Fibroblast of pulmonary artery (primary cell): ENCODE measurements at regions not wholly inside any gene's neighbourhood (a gene's known extent, or its start where the extent isn't known, plus 50 kb on each side); places are given as distances from the start of the nearest gene placed in this dataset.

Experiments
- DNase-seq: peaks from one replicate; pipeline ENCODE4 v3.0.0-alpha.2; 2010; ENCODE audit warnings: low read depth
- H3K4me3 ChIP-seq: replicated peaks from 2 replicates; pipeline ENCODE4 v1.5.1; 2011; ENCODE audit warnings: low read depth, mild to moderate bottlenecking, control low read depth, low read length, moderate library complexity
- TF ChIP-seq, protein P1 (sequence below): IDR thresholded peaks from 2 replicates; pipeline ENCODE4 v1.5.1; 2011; ENCODE audit warnings: mild to moderate bottlenecking, control low read depth, low read length, inconsistent platforms; ENCODE audit errors: missing control alignments

DNA sequence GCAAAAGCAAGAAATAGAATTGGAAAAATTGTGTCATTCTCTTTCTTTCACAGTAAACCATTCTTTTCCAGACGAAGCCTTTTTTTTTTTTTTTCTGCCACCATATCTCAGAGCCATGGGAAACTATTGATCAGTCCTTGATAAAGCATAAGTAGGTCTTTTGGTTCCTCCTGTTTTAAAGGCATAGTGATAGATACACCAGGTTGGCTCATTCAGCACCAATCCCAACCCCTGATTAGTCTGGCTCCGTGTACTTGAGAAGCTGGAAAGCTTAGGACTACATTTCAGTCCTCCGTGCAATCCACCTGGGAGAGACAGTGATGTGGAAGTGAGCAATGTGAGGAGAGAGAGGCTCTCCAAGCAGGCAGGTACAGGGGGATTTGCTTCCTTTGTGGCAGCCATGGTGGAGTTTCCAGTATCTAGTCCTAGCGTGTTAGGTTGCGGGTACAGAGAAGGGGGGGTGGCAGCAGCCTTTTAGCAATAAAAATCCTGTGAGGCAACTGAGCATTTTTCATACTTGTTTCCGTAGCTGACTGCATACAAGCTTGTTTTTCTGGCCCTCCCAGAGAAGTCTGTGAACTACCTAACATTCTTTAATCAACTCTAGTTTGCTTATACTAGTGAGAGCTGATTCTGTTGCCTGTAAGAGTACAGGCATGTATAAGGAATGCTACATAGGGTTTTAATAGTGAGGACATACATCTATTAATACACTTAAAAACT is 127.4 kb upstream of the CTTNBP2 start:
- TF ChIP-seq, protein P1, sequence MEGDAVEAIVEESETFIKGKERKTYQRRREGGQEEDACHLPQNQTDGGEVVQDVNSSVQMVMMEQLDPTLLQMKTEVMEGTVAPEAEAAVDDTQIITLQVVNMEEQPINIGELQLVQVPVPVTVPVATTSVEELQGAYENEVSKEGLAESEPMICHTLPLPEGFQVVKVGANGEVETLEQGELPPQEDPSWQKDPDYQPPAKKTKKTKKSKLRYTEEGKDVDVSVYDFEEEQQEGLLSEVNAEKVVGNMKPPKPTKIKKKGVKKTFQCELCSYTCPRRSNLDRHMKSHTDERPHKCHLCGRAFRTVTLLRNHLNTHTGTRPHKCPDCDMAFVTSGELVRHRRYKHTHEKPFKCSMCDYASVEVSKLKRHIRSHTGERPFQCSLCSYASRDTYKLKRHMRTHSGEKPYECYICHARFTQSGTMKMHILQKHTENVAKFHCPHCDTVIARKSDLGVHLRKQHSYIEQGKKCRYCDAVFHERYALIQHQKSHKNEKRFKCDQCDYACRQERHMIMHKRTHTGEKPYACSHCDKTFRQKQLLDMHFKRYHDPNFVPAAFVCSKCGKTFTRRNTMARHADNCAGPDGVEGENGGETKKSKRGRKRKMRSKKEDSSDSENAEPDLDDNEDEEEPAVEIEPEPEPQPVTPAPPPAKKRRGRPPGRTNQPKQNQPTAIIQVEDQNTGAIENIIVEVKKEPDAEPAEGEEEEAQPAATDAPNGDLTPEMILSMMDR = no peak
- no peak overlapping the region for H3K4me3 ChIP-seq
- DNase-seq = no peak

DNA sequence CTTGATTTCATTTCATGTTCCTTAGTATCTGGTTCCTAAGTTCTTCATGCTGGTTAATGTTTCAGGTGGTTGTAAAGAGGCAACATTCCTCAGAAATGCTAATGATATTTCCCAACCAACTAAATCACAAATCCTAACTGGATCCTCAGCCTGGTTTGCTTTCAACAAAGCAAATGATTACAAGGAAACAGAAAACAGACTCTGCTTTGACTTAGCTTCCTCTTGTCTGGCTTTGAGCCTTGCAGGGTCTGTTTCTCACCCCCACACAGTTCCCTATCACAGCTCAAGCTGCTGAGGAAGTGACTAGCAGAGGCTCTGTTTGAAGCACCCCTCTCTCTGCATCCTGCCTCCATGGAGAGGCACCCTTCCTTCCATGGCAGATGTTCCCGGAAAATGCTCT is 130.2 kb upstream of the CTTNBP2 start:
- no peak for DNase-seq
- H3K4me3 ChIP-seq = no peak overlapping the region
- TF ChIP-seq, protein P1 = no peak

DNA sequence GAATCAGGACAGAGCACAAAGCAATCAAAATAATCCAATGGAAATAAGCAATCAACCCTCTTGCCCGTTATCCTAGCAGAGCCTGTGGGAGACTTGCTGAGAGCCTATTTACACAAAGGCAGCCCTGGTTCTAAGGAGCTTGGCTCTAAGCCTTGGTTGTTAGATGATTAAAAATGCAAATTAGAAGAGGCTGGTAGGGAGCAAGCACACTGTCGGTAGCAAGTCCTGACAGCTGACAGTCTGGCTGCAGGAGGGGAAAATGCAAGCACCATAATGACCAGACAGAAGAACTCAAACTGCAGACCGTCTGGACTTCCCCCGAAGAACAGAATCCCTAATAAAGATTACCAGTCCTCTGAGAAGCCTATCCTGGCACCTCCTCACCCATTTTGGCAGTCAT is 131.8 kb upstream of the CTTNBP2 start:
- TF ChIP-seq, protein P1 = no peak
- DNase-seq = no peak
- H3K4me3 ChIP-seq = no peak overlapping the region

DNA sequence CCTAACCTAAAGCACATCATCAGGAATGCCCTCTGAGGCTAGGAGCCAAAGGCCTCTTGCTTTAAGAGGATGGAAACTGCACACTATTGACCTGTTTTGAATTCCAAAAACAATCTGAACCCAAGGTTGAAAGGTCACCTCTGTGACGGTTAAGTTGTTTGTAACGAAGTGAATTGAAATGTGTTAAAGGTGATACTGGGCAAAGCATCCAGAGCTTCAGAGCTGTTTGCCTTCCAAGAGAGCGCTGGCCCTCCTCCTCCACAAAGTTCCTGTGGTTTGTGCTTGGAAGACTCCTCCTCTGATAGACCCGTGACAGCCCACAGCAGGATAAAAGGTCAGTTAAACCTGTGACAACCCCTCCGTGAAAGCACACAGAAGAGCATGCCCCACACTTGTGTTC is 133.7 kb upstream of the CTTNBP2 start:
- TF ChIP-seq, protein P1 = no peak
- no peak for DNase-seq
- no peak overlapping the region for H3K4me3 ChIP-seq

DNA sequence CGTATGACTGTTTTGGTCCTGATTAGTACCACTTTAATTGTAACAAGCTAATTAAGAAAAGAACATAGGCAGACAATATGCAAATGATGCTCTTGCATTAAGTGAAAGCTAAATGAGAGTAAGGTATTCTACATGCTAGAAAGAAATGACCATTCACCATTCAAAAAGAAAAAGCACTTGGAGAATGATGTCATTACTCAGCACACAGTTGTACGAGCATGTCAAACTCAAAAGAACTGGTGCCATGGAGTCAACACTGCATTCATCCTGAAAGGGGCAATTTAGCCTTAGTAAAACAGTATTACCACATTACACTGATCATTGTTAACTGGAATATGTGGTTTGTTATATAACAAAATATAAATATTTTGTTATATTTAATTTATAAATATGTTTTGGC is 136.2 kb upstream of the CTTNBP2 start:
- no peak for DNase-seq
- TF ChIP-seq, protein P1 = no peak

DNA sequence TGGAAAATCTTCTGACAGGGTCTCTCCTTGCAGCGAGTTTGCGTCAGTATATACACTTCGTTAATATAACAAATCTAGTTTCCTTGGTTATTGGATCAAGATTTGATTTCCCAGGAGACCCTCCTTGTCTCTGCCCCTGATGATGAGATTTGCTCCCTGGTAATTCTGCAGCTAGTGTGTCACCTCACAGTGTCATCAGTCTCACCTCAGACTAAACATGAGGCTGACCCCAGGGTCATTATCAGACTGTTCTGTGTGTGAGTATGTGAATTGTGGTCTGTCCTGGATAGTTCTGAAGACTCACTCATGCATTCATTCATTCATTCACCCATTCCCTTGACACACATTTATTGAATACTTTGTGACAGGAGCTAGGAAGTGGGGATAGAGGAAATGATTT is 138.4 kb upstream of the CTTNBP2 start:
- TF ChIP-seq, protein P1 = no peak
- no peak overlapping the region for H3K4me3 ChIP-seq
- DNase-seq = no peak

More for the DNA sequence above, 136.2 kb upstream of the CTTNBP2 start:
- no peak overlapping the region for H3K4me3 ChIP-seq
